H54 (cell line): ENCODE measurements at regions not wholly inside any gene's neighbourhood (a gene's known extent, or its start where the extent isn't known, plus 50 kb on each side); places are given as distances from the start of the nearest gene placed in this dataset.

Experiments used
- DNase-seq: peaks from one replicate; pipeline ENCODE4 v3.0.0; 2011; ENCODE audit warnings: low spot score, mixed read lengths; ENCODE audit not compliant: insufficient read length
- FAIRE-seq: peaks from 3 replicates; lab custom pipeline; 2011; peaks lifted over from hg19 to GRCh38; lab: Jason Lieb, UNC
- POLR2A ChIP-seq: IDR thresholded peaks from 2 replicates; pipeline ENCODE4 v1.6.1; 2011; ENCODE audit warnings: low read depth, mild to moderate bottlenecking, low read length

DNA sequence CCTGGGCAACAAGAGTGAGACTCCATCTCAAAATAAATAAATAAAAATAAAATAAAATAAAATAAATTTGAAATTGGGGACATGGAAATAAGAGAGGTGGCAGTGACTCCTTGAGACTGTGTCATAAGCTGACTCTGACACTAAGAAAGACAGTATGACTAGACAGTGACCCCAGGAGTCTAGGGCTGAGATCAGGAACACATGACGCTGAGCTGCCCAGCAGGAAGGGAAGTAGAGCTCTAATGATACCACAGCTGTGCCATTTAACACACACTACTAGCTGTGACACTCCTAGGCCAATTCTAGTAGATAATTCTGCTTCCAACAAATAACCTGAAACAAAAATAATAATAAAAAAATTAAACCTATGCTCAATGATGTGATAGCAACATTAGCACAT is 293.0 kb downstream of the SEC61B start:
- TF ChIP-seq POLR2A = no peak
- FAIRE-seq = no peak

DNA sequence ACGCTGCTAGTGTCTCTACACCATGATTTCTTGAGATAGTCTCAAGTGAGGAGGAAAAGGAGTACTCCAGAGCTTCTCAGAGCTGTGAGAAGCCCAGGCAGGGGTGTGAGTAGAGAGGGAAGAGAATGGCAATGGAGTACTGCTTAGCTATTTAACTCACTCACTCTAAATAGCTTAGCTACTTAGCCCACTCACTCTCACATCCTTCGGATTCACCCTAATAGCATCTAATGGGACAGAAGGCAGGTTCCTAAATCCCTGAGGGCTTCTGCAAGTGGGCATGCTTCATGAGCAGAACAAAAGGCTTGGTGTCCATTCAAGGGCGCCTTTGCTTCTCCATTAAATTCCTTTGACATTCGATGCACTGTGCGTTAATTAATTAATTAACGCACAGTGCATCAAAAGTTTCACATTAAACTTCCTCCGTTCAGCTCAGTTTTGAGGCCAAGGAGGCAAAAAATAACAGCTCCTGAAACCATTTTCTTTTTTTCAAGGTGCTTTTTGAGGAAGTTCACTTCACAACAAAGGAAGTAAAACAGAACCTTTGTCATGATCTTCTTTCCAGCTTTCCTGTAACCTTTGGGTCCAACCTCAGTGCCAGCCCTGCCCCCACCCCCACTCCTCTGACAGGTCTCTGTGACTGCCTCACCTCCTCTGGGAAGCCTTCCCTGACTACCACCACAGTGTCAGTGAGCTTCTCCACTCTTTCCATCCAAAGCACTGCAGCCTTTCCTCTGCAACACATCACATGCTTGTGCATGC is 294.0 kb downstream of the SEC61B start:
- no peak for FAIRE-seq
- TF ChIP-seq POLR2A = no peak
- DNase-seq = no peak

More for the DNA sequence above, 293.0 kb downstream of the SEC61B start:
- DNase-seq = no peak

DNA sequence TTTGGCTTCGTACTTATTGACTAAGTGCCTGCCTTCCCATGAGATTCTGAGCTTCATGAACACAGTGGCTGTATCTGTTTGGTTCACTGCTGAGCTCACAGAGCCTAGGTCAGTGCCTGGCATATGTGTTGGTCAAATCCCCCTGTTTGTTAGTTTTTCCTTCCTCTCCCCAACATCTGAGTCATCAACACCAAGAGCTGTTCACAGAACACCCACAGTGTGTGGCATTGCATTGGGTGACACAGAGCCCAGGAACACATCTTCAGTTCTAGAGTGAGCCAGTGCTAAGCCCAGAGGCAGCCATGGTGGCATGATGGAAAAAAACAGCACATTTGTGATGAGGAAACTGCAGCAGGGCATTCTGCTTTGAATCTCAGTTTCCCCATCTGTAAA is 294.6 kb downstream of the SEC61B start:
- TF ChIP-seq POLR2A = no peak
- FAIRE-seq (no peak), DNase-seq (no peak)

DNA sequence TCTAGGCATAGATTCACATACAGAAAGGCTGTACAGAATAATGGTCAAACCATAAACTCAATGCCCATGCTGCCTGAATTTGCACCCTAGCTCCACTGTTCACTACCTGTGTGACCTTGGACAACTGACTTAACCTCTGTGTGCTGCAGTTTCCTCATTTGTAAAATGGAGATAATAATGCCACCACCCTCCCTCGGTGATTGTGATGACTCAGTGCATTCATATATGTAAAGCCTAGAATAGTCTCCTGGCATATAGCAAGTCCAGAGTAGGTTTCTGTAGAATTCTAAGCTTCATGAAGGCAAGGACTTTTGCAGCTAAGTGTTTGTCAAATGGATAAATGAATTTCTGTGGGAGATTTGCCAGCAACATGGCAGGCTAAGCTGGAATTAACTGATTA is 297.8 kb upstream of the NR4A3 start:
- no peak for DNase-seq
- no peak for FAIRE-seq
- TF ChIP-seq POLR2A = no peak

DNA sequence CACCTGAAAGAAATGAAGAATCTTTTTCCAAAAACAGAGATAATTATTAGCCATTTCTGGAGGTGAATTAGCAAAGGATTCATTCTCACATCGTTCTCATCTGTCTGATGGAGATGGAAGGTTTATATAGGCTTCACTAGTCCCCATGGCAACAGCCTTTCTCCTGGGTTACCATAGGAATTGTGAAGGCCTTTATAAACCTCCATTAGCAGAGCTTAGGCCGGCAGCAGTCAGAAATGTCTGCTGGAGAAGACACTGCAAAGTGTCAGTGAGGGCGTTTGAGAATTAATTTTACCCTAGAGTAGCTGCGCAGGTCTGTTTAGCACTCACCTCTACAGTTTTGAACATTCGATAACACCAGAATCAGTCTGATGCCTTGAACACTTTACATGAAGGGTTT is 290.4 kb upstream of the NR4A3 start:
- TF ChIP-seq POLR2A = no peak
- FAIRE-seq = no peak
- no peak for DNase-seq

DNA sequence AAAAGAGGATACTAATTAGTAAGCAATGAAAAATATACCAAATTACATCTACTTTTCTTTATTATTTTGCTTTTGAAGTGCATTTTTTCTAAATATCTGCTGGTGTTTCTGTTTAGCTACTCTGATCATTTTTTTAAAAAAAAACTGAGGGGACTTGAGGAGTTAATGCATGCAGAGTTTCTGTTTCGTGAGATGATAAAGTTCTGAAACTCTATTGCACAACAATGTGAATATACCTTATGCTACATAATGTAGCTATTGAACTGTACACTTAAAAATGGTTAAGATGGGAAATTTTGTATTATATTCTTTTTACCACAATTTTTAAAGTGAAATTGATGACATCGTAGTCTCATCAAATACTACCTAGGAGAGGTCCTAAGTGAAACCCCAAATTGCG is 288.3 kb upstream of the NR4A3 start:
- TF ChIP-seq POLR2A = no peak
- DNase-seq (no peak), FAIRE-seq (no peak)

DNA sequence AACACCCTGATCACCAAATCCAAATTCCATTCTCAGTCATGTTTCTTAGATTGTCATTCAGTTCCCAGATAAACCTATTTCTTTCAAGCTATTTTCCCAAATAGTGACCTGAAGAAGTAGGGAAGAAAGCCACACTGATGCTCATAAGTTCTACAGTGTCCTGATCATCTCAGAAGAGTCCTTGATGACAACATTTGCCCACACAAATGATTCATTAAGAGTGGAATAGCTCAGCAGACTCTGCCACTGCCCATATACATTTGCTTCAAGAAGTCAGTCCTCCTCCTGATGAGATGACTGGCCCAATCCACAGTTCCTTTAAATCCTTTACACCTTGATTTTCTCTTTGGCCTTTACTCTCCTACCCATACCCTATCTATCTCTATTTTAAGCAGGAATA is 283.7 kb upstream of the NR4A3 start:
- no peak for FAIRE-seq
- no peak for DNase-seq
- no peak for TF ChIP-seq POLR2A

DNA sequence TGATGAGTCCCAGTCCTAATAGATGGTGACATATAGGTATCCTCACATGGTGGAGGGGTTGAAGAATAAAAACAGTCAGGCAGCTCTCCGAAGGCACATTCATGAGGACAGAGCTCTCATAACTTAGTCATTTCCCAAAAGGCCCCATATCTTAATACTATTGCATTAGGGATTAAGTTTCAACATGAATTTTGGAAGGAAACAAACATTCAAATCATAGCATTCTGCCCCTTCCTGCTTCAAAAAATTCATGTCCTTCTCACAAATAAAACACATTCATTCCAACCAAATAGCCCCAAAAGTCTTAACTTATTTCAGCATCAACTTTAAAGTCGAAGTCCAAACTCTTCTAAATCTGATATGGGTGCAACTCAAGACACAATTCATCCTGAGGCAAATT is 277.2 kb upstream of the NR4A3 start:
- no peak for TF ChIP-seq POLR2A
- DNase-seq = no peak

DNA sequence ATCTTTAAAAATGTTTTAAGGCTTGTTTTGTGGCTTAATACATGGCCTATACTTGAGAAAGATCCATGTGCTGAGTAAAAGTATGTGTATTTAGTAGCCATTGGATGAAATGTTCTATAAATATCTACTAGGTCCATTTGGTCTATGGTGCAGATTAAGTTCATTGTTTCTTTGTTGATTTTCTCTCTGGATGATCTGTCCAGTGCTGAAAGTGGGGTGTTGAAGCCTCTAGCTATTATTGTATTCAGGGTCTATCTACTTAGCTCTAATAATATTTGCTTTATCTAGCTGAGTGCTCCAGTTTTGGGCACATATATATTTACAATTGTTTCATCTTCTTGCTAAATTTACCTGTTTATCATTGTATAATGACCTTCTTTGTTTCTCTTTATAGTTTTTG is 272.2 kb upstream of the NR4A3 start:
- FAIRE-seq = peak; percentile 11
- no peak for DNase-seq
- TF ChIP-seq POLR2A = no peak

More for the DNA sequence above, 277.2 kb upstream of the NR4A3 start:
- no peak for FAIRE-seq

DNA sequence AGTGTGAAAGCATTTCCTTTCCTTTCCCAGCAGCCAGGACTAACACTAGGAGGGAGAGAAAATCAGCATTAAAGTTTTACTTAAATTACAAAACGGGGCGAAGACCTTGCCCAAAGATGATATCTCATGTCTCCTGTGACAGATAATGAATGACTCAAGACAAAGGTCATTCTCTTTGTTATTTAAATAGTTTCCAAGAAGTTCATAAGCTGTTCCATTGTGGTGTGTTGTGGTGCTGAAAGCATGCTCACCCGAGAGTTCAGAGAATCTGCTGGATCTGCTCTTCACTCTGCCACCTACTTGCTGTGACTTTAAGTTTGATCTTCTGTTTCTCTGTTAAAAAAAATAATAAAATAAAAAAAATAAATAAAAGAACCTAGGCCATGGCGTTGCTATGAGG is 265.9 kb upstream of the NR4A3 start:
- TF ChIP-seq POLR2A = no peak
- DNase-seq = no peak
- no peak for FAIRE-seq

DNA sequence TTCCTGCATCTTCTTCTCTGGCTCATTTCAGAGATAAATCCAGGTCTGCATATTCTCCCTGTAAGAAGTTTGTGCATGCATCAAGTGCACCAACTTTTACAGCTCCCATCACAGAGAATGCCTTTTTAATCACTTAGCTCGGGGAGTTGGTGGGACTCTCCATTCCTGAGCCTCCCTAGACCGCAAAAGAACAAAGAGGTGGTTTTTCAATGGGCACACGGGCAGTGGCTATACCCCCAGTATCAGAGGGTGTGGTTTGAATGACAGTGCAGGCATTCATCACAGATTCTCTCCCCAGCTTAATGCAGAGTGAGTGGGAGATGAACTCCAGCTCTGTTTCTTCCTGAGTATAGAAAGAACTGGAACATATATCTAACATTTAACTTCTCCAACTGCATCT is 264.7 kb upstream of the NR4A3 start:
- FAIRE-seq (no peak), DNase-seq (no peak)
- TF ChIP-seq POLR2A = no peak

DNA sequence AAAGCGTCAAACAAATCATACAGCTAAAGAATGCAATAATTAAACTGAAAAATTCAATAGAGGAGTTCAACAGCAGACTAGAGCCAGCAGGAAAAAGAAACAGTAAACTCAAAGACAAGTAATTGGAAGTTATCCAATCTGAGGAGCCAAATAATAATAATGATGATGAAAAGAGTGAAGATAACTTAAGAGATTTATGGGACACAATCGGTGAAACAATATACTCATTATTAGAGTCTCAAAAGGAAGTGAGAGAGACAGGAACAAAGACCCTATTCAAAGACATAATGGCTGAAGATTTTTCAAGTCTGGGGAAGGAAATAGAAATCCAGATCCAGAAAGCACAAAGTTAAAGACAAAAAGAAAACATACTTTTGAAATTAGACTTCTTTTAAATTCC is 263.9 kb upstream of the NR4A3 start:
- DNase-seq = no peak
- no peak for TF ChIP-seq POLR2A
- no peak for FAIRE-seq

DNA sequence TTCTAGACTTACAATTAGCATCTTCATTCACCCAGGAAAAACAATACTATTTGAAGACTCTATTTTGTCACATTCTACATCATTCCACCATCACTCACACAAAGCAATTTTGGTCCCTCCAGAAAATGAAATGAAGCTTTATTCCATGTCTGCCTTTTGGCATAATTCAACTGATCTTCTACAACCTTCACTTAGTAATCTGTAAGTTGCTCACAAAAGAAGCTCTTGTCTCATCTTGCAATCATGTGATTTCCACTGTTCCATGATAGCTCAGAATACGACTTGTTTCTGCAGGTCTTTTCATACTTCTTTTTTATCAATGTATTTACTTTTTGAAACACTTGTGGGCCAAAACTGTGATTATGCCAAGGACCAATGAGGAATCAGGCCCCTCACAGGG is 261.9 kb upstream of the NR4A3 start:
- DNase-seq (no peak), FAIRE-seq (no peak)
- no peak for TF ChIP-seq POLR2A

DNA sequence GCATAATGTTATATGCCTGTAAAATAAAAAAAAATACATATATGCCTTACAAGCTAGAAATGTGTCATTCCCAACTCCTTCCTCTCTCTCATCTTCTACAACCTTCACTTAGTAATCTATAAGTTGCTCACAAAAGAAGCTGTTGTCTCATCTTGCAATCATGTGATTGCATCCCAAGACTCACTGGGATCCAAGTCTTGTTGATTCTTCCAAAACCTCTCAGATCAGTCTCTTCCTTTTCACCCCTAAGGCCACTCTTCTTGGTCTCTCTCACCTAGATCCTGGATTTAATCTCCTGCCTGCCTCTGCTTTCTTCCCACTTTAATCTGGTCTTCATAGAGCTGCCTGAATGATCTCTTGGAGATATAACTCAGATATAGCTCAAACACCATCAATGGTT is 261.1 kb upstream of the NR4A3 start:
- no peak for TF ChIP-seq POLR2A
- DNase-seq (no peak), FAIRE-seq (no peak)

DNA sequence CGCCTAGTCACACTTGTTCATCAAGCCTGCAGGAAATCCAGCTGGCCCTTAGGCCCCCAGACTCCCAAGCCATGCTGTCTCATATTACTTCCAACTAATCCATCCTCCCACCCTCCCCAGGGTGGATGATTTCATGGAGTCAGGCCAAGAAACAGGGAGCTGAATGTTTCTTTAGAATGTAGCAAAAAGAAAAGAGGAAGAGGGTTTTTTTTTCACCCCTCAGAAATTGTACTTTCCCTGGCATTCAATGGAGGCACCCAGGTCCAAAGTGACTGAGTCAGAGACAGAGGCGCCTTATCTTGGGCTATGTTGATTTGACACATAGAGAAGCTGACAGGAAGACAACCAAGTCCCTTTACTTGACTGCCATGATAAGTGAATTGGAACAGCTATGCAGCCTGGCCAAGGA is 260.2 kb upstream of the NR4A3 start:
- TF ChIP-seq POLR2A = no peak
- FAIRE-seq = no peak
- DNase-seq = no peak
